Inflammatory macrophage treated with lipopolysaccharide for 4 hours (primary cell): ENCODE measurements at regions not wholly inside any gene's neighbourhood (a gene's known extent, or its start where the extent isn't known, plus 50 kb on each side); places are given as distances from the start of the nearest gene placed in this dataset.
"Not testable (repeated sequence)": the region's sequence is repeated elsewhere in the genome, so short reads cannot be mapped to it uniquely, and the experiment has no call there.

Experiments
- DNase-seq: peaks from one replicate; pipeline ENCODE4 v3.0.0-alpha.2; 2020

DNA sequence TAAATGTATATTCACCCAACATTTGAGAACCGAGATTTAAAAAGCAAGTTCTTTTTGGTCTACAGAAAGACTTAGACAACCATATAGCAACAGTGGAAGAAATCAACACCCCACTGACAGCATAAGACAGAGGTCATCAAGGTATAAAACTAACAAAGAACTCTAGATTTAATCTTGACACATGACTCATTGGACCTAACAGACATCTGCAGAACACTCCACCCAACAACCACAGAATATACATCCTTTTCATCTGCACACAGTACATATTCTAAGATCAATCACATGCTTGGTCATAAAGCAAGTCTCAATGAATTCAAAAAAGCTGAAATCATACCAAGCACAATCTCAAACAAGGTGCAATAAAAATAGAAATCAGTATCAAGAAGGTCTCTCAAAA, 65.8 kb downstream of the SPIN4 start:
- DNase-seq = no peak

- DNase-seq = no peak
Measured at GRCh38 chrX:63284659-63285058, 66.5 kb downstream of the SPIN4 start.

GRCh38 chrX:63283348-63283747, 67.8 kb downstream of the SPIN4 start:
- DNase-seq = no peak

DNA sequence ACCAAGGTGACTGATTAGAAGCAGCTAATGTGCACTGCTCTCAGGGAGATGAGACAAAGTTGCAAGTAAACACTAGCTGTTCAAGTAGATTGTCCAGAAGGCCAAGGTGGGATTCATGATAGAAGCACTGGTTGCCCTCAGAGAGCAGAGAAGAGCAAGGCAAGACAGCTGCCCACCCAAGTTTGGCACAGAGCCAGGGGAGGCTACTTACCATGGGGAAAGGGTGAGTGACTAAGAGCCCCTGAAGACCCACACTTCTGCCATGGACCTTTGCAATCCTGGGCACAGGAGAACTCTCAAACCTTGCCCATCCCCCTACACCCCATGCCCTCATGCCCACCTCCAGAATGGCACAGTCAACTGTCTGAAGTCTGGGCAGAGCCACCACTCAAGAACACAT, 68.3 kb downstream of the SPIN4 start:
- no peak for DNase-seq

GRCh38 chrX:63282077-63282476, 69.1 kb downstream of the SPIN4 start:
- no peak for DNase-seq

- no peak for DNase-seq
Measured at GRCh38 chrX:63281465-63281864, 69.7 kb downstream of the SPIN4 start.

- DNase-seq = not testable (repeated sequence)
Measured at GRCh38 chrX:63277394-63277793, 73.7 kb downstream of the SPIN4 start.

GRCh38 chrX:63275127-63275526, 76.0 kb downstream of the SPIN4 start:
- peak; percentile 0 for DNase-seq

DNA sequence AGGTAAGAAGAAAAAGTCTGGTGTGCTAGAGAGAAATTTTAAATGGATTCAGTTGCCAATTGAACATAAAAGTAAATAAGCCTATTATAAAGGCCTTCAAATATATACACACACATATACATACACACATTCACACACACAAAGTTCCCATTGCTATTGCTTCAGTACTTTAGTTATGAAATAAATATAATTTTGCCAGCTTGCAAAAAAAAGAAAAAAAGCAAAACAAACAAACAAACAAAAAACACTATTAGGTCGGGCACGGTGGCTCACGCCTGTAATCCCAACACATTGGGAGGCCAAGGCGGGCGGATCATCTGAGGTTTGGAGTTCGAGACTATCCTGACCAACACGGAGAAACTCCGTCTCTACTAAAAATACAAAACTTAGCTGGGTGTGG, 80.3 kb downstream of the SPIN4 start:
- DNase-seq = no peak

DNA sequence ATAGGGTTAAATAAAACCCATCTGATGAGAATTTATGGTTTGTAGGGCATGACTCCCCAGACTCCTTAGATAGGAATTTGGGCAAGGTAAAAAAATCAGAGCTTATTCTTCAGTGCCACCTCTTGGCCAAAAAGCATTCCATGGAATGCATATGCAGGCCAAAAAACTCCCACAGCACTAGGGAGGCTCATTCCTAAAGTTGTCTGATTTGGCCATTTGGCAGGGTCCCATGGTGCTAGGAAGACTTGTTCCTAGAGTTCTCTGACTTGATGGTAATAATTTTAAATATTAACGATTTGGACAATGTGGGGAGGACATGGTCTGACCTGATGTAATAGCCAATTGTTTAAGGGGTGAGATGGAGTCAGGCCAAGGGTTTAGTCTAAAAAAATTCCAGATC, 93.0 kb downstream of the SPIN4 start:
- no peak for DNase-seq

- peak; percentile 70 for DNase-seq
Measured at GRCh38 chrX:63250253-63250868, 100.8 kb downstream of the SPIN4 start.

DNA sequence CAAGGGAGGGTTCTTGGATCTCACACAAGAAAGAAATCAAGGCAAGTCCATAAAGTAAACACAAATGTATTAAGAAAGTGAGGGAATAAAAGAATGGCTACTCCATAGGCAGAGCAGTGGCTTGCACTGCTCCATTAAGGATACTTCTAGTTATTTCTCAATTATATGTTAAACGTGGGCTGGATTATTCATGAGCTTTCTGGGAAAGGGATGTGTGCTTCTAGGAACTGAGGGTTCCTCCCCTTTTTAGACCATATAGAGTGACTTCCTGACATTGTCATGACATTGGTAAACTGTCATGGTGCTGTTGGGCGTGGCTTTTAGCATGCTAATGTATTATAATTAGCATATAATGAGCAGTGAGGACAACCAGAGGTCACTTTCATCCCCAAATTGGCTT, 108.4 kb downstream of the SPIN4 start:
- not testable (repeated sequence) for DNase-seq

- not testable (repeated sequence) for DNase-seq
Measured at GRCh38 chrX:63235963-63236362, 115.2 kb downstream of the SPIN4 start.

- DNase-seq = not testable (repeated sequence)
Measured at GRCh38 chrX:63233013-63233412, 118.1 kb downstream of the SPIN4 start.

DNA sequence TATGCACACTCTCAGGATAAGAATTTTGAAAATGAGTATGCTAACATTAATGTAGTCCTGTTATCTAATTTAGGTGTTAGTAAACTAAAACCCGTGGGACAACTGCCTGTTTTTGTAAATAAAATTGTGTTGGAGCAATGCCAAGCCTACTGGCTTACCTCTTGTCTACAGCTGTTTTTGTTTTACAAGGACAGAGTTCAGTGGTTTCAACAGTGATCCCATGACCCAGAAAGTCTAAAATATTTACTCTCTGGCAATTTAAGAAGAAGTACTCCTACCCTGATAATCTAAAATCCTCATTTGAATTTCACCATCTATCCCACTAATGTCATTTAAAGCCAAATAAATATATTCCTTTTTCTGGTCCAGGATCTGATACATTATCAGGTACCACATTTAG, 132.9 kb downstream of the SPIN4 start:
- not testable (repeated sequence) for DNase-seq

- DNase-seq = not testable (repeated sequence)
Measured at GRCh38 chrX:63217549-63217948, 133.6 kb downstream of the SPIN4 start.

DNA sequence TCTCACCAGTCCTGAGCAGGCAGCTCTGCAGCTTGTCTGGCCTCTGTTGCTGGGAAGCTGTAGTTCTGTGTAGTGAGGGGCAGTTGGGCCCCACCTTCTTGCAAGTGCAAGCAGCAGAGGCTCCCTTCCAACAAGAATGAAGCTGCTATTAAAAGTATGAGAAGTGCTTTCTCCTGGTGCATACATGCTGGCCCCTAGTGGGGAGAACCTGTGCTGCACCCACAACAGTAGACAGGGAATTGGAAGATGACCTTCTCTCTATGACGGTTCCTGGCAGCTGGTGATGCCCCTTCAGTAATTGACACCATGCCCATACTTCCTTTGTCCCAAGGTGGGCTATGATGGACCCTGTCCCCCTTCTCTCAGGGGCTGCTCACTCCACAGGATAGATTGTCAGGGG, 141.5 kb downstream of the SPIN4 start:
- DNase-seq = not testable (repeated sequence)

DNA sequence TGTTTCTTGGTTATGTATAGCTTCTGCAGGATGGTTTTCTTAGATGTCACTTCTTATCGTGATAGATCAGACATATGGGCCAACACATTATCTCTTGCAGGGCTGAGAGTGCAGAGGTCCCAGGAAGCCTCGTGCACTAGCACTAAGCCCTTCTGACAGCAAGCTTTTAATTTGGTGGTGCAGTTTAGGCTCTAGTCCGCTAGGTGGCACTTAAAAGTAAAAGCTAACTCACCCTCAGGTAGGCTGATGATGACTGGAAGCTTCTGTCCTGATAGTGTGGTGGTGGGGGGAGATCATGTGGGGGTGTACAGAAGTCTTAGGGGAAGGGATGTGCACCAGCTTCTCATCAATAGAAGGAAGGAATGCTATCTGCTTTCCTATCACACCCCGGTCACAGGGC, 142.0 kb downstream of the SPIN4 start:
- not testable (repeated sequence) for DNase-seq

- not testable (repeated sequence) for DNase-seq
Measured at GRCh38 chrX:63204266-63205074, 146.7 kb downstream of the SPIN4 start.

DNA sequence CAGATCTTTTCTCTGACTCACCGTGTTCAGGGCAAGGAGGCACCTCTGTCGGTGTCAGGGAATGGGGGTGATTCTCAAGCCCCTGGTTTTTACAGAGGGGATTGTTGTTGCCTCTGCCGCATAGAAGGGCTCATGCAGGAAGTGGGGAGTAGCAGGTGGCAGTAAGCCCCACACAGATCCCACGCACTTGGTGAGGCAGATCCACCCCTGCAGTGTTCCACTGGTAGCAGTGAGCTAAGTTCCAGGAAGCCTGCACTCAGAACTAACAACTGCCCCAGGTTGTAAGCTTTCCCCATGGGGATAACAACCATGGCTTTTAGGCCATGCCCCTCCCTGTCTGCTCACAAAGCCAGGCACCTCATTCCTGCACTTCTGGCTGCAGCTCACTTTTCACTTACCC, 149.1 kb downstream of the SPIN4 start:
- not testable (repeated sequence) for DNase-seq

DNA sequence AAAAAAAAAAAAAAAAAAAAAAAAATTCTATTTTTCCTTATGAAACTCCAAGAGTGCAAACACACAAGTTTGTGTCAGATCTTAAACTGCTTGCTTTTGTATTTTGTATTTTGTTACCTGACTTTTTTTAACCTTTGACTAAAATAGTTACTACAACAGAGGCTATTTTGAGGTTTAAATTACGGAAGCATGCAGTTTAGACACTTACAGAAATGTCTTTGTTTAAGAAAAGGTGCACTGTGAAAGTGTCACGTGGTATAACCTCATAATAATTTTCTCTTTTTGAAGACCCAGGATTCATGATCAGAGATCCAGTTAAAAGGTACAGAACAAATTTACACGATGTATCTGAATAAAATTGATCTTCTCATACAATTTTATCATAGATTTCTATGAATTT, 152.4 kb downstream of the SPIN4 start:
- not testable (repeated sequence) for DNase-seq

DNA sequence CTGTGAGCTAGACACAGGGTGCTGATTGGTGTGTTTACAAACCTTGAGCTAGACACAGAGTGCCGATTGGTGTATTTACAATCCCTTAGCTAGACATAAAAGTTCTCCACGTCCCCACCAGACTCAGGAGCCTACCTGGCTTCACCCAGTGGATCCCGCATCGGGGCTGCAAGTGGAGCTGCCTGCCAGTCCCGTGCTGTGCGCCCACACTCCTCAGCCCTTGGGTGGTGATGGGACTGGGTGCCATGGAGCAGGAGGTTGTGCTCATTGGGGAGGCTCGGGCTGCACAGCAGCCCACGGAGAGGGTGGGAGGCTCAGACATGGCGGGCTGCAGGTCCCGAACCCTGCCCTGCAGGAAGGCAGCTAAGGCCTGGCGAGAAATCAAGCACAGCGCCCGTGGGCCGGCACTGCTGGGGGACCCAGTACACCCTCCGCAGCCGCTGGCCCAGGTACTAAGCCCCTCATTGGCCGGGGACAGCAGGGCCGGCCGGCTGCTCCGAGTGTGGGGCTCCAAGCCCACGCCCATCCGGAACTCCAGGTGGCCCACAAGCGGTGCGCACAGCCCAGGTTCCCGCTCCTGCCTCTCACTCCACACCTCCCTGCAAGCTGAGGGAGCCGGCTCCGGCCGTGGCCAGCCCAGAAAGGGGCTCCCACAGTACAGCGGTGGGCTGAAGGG, 158.6 kb downstream of the SPIN4 start:
- not testable (repeated sequence) for DNase-seq

DNA sequence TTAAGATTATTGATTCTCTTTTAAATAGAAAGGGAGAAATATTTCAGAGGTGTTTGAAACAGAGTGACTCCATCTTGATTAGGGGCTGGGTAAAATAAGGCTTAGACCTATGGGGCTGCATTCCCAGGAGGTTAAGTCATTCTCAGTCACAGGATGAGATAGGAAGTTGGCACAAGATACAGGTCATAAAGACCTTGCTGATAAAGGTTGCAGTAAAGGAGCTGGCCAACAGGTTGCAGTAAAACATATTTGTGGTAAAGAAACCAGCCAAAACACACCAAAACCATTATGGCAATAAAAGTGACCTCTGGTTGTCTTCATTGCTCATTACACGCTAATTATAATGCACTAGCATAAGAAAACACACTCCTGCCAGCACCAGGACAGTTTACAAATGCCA, 165.0 kb downstream of the SPIN4 start:
- no peak for DNase-seq

DNA sequence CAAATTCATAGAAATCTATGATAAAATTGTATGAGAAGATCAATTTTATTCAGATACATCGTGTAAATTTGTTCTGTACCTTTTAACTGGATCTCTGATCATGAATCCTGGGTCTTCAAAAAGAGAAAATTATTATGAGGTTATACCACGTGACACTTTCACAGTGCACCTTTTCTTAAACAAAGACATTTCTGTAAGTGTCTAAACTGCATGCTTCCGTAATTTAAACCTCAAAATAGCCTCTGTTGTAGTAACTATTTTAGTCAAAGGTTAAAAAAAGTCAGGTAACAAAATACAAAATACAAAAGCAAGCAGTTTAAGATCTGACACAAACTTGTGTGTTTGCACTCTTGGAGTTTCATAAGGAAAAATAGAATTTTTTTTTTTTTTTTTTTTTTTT, 171.3 kb downstream of the SPIN4 start:
- DNase-seq = not testable (repeated sequence)
